SK-N-SH (cell line): ENCODE measurements at regions not wholly inside any gene's neighbourhood (a gene's known extent, or its start where the extent isn't known, plus 50 kb on each side); places are given as distances from the start of the nearest gene placed in this dataset.

Experiments
- CTCF ChIA-PET: fragments of 300-600, 350-600 bp; formaldehyde crosslinking; extraction: SDS; loops from one replicate; lab custom pipeline; 2021; lab: Yijun Ruan, JAX
- POLR2A ChIA-PET: fragments of 350-600 bp; sonication (Branson Sonifier 250); formaldehyde crosslinking; extraction: SDS; loops from one replicate; lab custom pipeline; 2020; ENCODE audit warnings: antibody characterized with exemption, inconsistent platforms; lab: Yijun Ruan, JAX
- DNase-seq: peaks from one replicate; pipeline ENCODE4 v3.0.0; 2012
- H2AFZ ChIP-seq: fragments of 200-600 bp; sonication (generic); 2 replicates; pipeline ENCODE4 v1.8.1; 2016; ENCODE audit warnings: antibody characterized with exemption, mild to moderate bottlenecking, low read depth
- H3F3A ChIP-seq: fragments of 200-600 bp; sonication (generic); replicated peaks from 2 replicates; pipeline ENCODE3; 2016; ENCODE audit warnings: antibody characterized with exemption, mild to moderate bottlenecking; ENCODE audit not compliant: insufficient read depth
- H3K27ac ChIP-seq, 2 experiments: fragments of 200-500 bp in 1 of 2; fragments of 200-600 bp in 1 of 2; sonication (Bioruptor generic) in 1 of 2; sonication (generic), shearing (Covaris generic) in 1 of 2; 2 replicates each; pipeline versions ENCODE4 v1.5.1 to v1.6.1; 2014 to 2016; ENCODE audit warnings: low read depth in 2 of 2, inconsistent platforms in 1 of 2, low read length in 1 of 2, mild to moderate bottlenecking in 1 of 2, mixed read lengths in 1 of 2
- H3K27me3 ChIP-seq: fragments of 200-600 bp; sonication (generic), shearing (Covaris generic); 2 replicates; pipeline ENCODE4 v1.6.1; 2016; ENCODE audit warnings: mixed run types; ENCODE audit not compliant: insufficient read depth
- H3K36me3 ChIP-seq, 2 experiments: fragments of 200-500 bp in 1 of 2; fragments of 200-600 bp in 1 of 2; sonication (Bioruptor generic) in 1 of 2; sonication (generic) in 1 of 2; replicated peaks in 1 of 2; 2 replicates each; pipeline versions ENCODE3 to v1.5.1; 2014 to 2016; ENCODE audit warnings: low read length in 1 of 2, mild to moderate bottlenecking in 1 of 2; ENCODE audit not compliant: insufficient read depth in 2 of 2, control insufficient read depth in 1 of 2
- H3K4me1 ChIP-seq, 2 experiments: fragments of 200-500 bp in 1 of 2; fragments of 200-600 bp in 1 of 2; sonication (Bioruptor generic) in 1 of 2; sonication (generic), shearing (Covaris generic) in 1 of 2; 2 replicates each; pipeline versions ENCODE4 v1.5.1 to v1.6.1; 2014 to 2016; ENCODE audit warnings: low read depth in 1 of 2, low read length in 1 of 2, mixed run types in 1 of 2; ENCODE audit not compliant: insufficient read depth in 2 of 2, control insufficient read depth in 1 of 2
- H3K4me2 ChIP-seq: fragments of 200-600 bp; sonication (generic), shearing (Covaris generic); 2 replicates; pipeline ENCODE4 v1.6.1; 2017; ENCODE audit warnings: mixed run types
- H3K4me3 ChIP-seq, 2 experiments: fragments of 200-500 bp in 1 of 2; fragments of 200-600 bp in 1 of 2; sonication (Bioruptor generic) in 1 of 2; sonication (generic), shearing (Covaris generic) in 1 of 2; 2 replicates each; pipeline versions ENCODE4 v1.5.1 to v1.8.1; 2014 to 2016; ENCODE audit warnings: low read depth in 2 of 2, inconsistent platforms in 1 of 2, low read length in 1 of 2, mild to moderate bottlenecking in 1 of 2, mixed read lengths in 1 of 2, moderate library complexity in 1 of 2
- H3K79me2 ChIP-seq: fragments of 200-600 bp; sonication (generic); 2 replicates; pipeline ENCODE4 v1.8.1; 2017; ENCODE audit warnings: mild to moderate bottlenecking; ENCODE audit not compliant: insufficient read depth
- H3K9ac ChIP-seq: fragments of 200-600 bp; sonication (generic); 2 replicates; pipeline ENCODE4 v1.6.1; 2017; ENCODE audit warnings: mixed run types
- H3K9me2 ChIP-seq: fragments of 200-600 bp; sonication (generic); 2 replicates; pipeline ENCODE4 v1.6.1; 2017; ENCODE audit warnings: mixed run types
- H3K9me3 ChIP-seq: fragments of 200-600 bp; sonication (generic); 2 replicates; pipeline ENCODE4 v1.6.1; 2017; ENCODE audit warnings: mixed run types, mild to moderate bottlenecking, moderate library complexity
- H4K20me1 ChIP-seq: fragments of 200-600 bp; sonication (generic); 2 replicates; pipeline ENCODE4 v1.6.1; 2017; ENCODE audit warnings: mild to moderate bottlenecking, mixed run types; ENCODE audit not compliant: insufficient read depth
- ELF1 ChIP-seq: IDR thresholded peaks from 2 replicates; pipeline ENCODE4 v1.4.0; 2012
- FOSL2 ChIP-seq: IDR thresholded peaks from 2 replicates; pipeline ENCODE4 v1.4.0; 2012; ENCODE audit warnings: low read depth, mild to moderate bottlenecking, moderate library complexity, borderline replicate concordance
- NRF1 ChIP-seq: IDR thresholded peaks from 2 replicates; pipeline ENCODE4 v1.6.1; 2012; ENCODE audit warnings: low read depth, mild to moderate bottlenecking, low read length
- RFX5 ChIP-seq: IDR thresholded peaks from 2 replicates; pipeline ENCODE4 v1.6.1; 2012; ENCODE audit warnings: mild to moderate bottlenecking, improper control_type of control experiment, low read length
- TCF12 ChIP-seq: IDR thresholded peaks from 2 replicates; pipeline ENCODE4 v1.4.0; 2012
- YY1 ChIP-seq: IDR thresholded peaks from 2 replicates; pipeline ENCODE4 v1.4.0; 2012; ENCODE audit warnings: low read depth, mild to moderate bottlenecking
- WGBS: methylation state at CpG from one replicate; pipeline ENCODE4 v1.1.6; 2017; ENCODE audit warnings: low lambda C conversion rate; 5-methylcytosine and 5-hydroxymethylcytosine counted together
- TF ChIP-seq, protein P1 (sequence below): IDR thresholded peaks from 2 replicates; pipeline ENCODE4 v1.4.0; 2012; ENCODE audit warnings: low read depth, borderline replicate concordance
- TF ChIP-seq, protein P2 (sequence below): IDR thresholded peaks from 2 replicates; pipeline ENCODE4 v1.4.0; 2012; ENCODE audit warnings: low read depth, borderline replicate concordance
- TF ChIP-seq, protein P3 (sequence below): IDR thresholded peaks from 2 replicates; pipeline ENCODE4 v1.6.1; 2012; ENCODE audit warnings: mild to moderate bottlenecking, low read depth, low read length, moderate library complexity
- TF ChIP-seq, protein P4 (sequence below): fragments of 150-350 bp; IDR thresholded peaks from 2 replicates; pipeline ENCODE4 v1.6.1; 2016; ENCODE audit warnings: mild to moderate bottlenecking, low read depth, low read length

DNA sequence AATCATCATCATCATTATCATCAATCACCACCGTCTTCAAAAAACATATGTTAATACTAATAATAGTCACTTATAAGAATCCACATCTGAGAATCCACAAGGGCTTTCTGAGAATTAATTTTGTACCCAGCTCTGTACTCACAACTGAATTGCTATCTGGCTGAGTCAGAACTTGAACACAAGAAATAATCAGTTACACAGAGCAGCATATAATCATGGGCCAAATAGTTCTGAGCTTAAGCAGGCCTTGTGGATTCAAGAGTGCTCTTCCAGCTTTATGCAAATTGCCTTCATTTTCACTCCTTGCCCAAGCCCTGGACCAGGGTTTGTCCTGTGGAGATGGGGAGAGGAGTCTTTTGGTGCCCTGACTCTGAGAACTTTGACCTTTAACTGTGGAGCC is 304.5 kb downstream of the ZNF248 start:
- Histone ChIP-seq H3K9me3 (no peaks in the 10 kb centered on the region), H3K27ac (no peak overlapping the region), H4K20me1 (no peaks in the 10 kb centered on the region), H3K4me2 (no peak overlapping the region), H3F3A (no peaks in the 10 kb centered on the region), H3K79me2 (no peaks in the 10 kb centered on the region), H3K36me3 (no peaks in the 10 kb centered on the region), H3K27me3 (no peaks in the 10 kb centered on the region), H3K4me1 (no peaks in the 10 kb centered on the region), H3K4me3 (no peak overlapping the region), H3K9me2 (no peaks in the 10 kb centered on the region), H3K9ac (no peak overlapping the region), H2AFZ (no peak overlapping the region)
- 2% methylated on average over 1 of the region's 1 CpG for WGBS
- no peak for DNase-seq
- CTCF ChIA-PET = no interaction called here
- TF ChIP-seq, protein P1, sequence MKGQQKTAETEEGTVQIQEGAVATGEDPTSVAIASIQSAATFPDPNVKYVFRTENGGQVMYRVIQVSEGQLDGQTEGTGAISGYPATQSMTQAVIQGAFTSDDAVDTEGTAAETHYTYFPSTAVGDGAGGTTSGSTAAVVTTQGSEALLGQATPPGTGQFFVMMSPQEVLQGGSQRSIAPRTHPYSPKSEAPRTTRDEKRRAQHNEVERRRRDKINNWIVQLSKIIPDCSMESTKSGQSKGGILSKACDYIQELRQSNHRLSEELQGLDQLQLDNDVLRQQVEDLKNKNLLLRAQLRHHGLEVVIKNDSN = no peak
- POLR2A ChIA-PET = no interaction called here

DNA sequence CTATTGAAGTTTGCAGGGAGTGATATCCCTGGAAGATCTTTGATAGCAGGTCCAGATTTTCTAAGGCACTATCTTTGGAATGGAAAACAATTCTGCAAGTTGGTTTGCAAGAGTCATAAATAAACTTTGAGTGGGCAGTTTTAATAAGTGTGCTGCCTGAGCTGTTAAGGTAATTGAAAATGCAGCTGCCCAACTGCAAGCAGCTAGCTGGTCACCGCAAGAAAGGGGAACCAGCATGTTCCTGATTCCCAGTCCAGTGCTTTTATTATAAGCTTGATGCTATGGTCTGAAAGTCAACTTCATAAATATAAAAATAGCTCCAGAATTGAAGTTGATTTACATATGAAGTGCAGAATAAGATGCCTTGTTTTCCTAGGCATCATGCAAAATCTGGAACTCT is 308.4 kb downstream of the ZNF248 start:
- Histone ChIP-seq H3K36me3 (no peaks in the 10 kb centered on the region), H2AFZ (no peak overlapping the region), H3K9ac (no peak overlapping the region), H3K9me3 (no peaks in the 10 kb centered on the region), H3K27ac (no peak overlapping the region), H3K9me2 (no peaks in the 10 kb centered on the region), H3K27me3 (no peaks in the 10 kb centered on the region), H3K4me1 (no peaks in the 10 kb centered on the region), H3F3A (no peaks in the 10 kb centered on the region), H4K20me1 (no peaks in the 10 kb centered on the region), H3K4me3 (no peak overlapping the region), H3K79me2 (no peaks in the 10 kb centered on the region), H3K4me2 (no peak overlapping the region)
- 40% methylated on average over 1 of the region's 1 CpG for WGBS
- POLR2A ChIA-PET = no interaction called here
- no peak for DNase-seq
- TF ChIP-seq, protein P2, sequence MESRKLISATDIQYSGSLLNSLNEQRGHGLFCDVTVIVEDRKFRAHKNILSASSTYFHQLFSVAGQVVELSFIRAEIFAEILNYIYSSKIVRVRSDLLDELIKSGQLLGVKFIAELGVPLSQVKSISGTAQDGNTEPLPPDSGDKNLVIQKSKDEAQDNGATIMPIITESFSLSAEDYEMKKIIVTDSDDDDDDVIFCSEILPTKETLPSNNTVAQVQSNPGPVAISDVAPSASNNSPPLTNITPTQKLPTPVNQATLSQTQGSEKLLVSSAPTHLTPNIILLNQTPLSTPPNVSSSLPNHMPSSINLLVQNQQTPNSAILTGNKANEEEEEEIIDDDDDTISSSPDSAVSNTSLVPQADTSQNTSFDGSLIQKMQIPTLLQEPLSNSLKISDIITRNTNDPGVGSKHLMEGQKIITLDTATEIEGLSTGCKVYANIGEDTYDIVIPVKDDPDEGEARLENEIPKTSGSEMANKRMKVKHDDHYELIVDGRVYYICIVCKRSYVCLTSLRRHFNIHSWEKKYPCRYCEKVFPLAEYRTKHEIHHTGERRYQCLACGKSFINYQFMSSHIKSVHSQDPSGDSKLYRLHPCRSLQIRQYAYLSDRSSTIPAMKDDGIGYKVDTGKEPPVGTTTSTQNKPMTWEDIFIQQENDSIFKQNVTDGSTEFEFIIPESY = no peak
- no peak for TF ChIP-seq NRF1
- no peak for TF ChIP-seq TCF12
- no peak for TF ChIP-seq YY1
- TF ChIP-seq, protein P1 = no peak
- TF ChIP-seq, protein P3, sequence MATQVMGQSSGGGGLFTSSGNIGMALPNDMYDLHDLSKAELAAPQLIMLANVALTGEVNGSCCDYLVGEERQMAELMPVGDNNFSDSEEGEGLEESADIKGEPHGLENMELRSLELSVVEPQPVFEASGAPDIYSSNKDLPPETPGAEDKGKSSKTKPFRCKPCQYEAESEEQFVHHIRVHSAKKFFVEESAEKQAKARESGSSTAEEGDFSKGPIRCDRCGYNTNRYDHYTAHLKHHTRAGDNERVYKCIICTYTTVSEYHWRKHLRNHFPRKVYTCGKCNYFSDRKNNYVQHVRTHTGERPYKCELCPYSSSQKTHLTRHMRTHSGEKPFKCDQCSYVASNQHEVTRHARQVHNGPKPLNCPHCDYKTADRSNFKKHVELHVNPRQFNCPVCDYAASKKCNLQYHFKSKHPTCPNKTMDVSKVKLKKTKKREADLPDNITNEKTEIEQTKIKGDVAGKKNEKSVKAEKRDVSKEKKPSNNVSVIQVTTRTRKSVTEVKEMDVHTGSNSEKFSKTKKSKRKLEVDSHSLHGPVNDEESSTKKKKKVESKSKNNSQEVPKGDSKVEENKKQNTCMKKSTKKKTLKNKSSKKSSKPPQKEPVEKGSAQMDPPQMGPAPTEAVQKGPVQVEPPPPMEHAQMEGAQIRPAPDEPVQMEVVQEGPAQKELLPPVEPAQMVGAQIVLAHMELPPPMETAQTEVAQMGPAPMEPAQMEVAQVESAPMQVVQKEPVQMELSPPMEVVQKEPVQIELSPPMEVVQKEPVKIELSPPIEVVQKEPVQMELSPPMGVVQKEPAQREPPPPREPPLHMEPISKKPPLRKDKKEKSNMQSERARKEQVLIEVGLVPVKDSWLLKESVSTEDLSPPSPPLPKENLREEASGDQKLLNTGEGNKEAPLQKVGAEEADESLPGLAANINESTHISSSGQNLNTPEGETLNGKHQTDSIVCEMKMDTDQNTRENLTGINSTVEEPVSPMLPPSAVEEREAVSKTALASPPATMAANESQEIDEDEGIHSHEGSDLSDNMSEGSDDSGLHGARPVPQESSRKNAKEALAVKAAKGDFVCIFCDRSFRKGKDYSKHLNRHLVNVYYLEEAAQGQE = no peak
- TF ChIP-seq, protein P4, sequence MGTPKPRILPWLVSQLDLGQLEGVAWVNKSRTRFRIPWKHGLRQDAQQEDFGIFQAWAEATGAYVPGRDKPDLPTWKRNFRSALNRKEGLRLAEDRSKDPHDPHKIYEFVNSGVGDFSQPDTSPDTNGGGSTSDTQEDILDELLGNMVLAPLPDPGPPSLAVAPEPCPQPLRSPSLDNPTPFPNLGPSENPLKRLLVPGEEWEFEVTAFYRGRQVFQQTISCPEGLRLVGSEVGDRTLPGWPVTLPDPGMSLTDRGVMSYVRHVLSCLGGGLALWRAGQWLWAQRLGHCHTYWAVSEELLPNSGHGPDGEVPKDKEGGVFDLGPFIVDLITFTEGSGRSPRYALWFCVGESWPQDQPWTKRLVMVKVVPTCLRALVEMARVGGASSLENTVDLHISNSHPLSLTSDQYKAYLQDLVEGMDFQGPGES = no peak
- TF ChIP-seq RFX5 = no peak
- TF ChIP-seq FOSL2 = no peak
- no peak for TF ChIP-seq ELF1
- CTCF ChIA-PET = no interaction called here
